Sigmoid colon (tissue), 6 donors: ENCODE measurements at regions not wholly inside any gene's neighbourhood (a gene's known extent, or its start where the extent isn't known, plus 50 kb on each side); places are given as distances from the start of the nearest gene placed in this dataset.

ENCODE experiments used
- DNase-seq: peaks from one replicate; pipeline ENCODE4 v3.0.0-alpha.2; 2019
- H3K27ac ChIP-seq, 4 donors: fragments of 200-600 bp; sonication (generic); one replicate each; pipeline ENCODE4 v1.5.1; 2016 to 2019; ENCODE audit warnings: mild to moderate bottlenecking in 1 of 4
- H3K27me3 ChIP-seq, 3 donors: fragments of 200-600 bp; sonication (generic); one replicate each; pipeline ENCODE4 v1.5.1; 2019; ENCODE audit warnings: mild to moderate bottlenecking in 1 of 3
- H3K36me3 ChIP-seq, 4 donors: fragments of 200-600 bp; sonication (generic); one replicate each; pipeline ENCODE4 v1.5.1; 2016 to 2019
- H3K4me1 ChIP-seq, 4 donors: fragments of 200-600 bp; sonication (generic); one replicate each; pipeline ENCODE4 v1.5.1; 2017 to 2019
- H3K4me3 ChIP-seq, 4 donors: fragments of 200-600 bp; sonication (generic); one replicate each; pipeline ENCODE4 v1.5.1; 2017 to 2019; ENCODE audit warnings: mild to moderate bottlenecking in 2 of 4, moderate library complexity in 1 of 4
- H3K9me3 ChIP-seq, 4 donors: fragments of 200-600 bp in 3 of 4; sonication (generic) in 3 of 4; one replicate each; pipeline versions ENCODE4 v1.5.1 to v1.6.1; 2013 to 2019
- CTCF ChIP-seq, 4 experiments: fragments of 450-650 bp in 3 of 4; fragments of 200-600 bp in 1 of 4; IDR thresholded peaks; one replicate each; pipeline ENCODE4 v1.5.1; 2016 to 2019; ENCODE audit warnings: antibody characterized with exemption in 4 of 4, mild to moderate bottlenecking in 3 of 4, moderate library complexity in 2 of 4
- EP300 ChIP-seq, 4 donors: sonication (generic); formaldehyde crosslinking; IDR thresholded peaks; one replicate each; pipeline ENCODE4 v1.6.1; 2017; ENCODE audit warnings: antibody characterized with exemption in 4 of 4
- POLR2A ChIP-seq, 2 donors: fragments of 450-650 bp; IDR thresholded peaks; one replicate each; pipeline ENCODE4 v1.6.1; 2016; ENCODE audit warnings: antibody characterized with exemption in 2 of 2, mild to moderate bottlenecking in 2 of 2, moderate library complexity in 2 of 2
- POLR2AphosphoS5 ChIP-seq, 4 donors: sonication (generic); formaldehyde crosslinking; IDR thresholded peaks; one replicate each; pipeline ENCODE4 v1.6.1; 2017; ENCODE audit warnings: antibody characterized with exemption in 4 of 4
- WGBS, 2 donors: extraction: QIAGEN DNeasy Blood & Tissue Kit; methylation state at CpG; one replicate each; pipeline ENCODE4 v1.1.7; 2013; 5-methylcytosine and 5-hydroxymethylcytosine counted together
- intact Hi-C: fragments of 100-400 bp; cut with DNase I; formaldehyde crosslinking; loops from one replicate; pipeline ENCODE4 v1.15.1; 2023
- donor health status: healthy with polysubstance abuse.
- donor health status: healthy.

- DNase-seq: no peak
- Histone ChIP-seq H3K27me3 (no peaks in the 10 kb centered on the region), H3K4me1 (peaks cover 0 to 4% (median 0%) of the 10 kb centered on the region in 4 donors), H3K9me3 (no peaks in the 10 kb centered on the region), H3K4me3 (no peak overlapping the region), H3K36me3 (no peaks in the 10 kb centered on the region), H3K27ac (no peak overlapping the region)
- WGBS, 2 donors: 96 to 97% methylated on average over 2 of the region's 2 CpGs
- intact Hi-C loops: no loop called here
- TF ChIP-seq POLR2A (IDR thresholded peaks at IDR 0.05): no peak
- no peak for TF ChIP-seq EP300 (IDR thresholded peaks at IDR 0.05)
Measured at GRCh38 chr18:24795129-24795528, 334.7 kb downstream of the HRH4 start.

- TF ChIP-seq CTCF (IDR thresholded peaks at IDR 0.05): no peak
- no peak for TF ChIP-seq EP300 (IDR thresholded peaks at IDR 0.05)
- no peak for TF ChIP-seq POLR2AphosphoS5 (IDR thresholded peaks at IDR 0.05)
- TF ChIP-seq POLR2A (IDR thresholded peaks at IDR 0.05): no peak
- no peak for DNase-seq
- WGBS, 2 donors: 91 to 97% methylated on average over 3 of the region's 3 CpGs
- Histone ChIP-seq H3K4me1 (no peaks in the 10 kb centered on the region), H3K9me3 (no peaks in the 10 kb centered on the region), H3K4me3 (no peak overlapping the region), H3K27me3 (no peaks in the 10 kb centered on the region), H3K27ac (no peak overlapping the region), H3K36me3 (no peaks in the 10 kb centered on the region)
- intact Hi-C loops: no loop called here
Measured at GRCh38 chr18:24797981-24798380, 337.5 kb downstream of the HRH4 start.

- Histone ChIP-seq H3K4me3 (no peak overlapping the region), H3K9me3 (no peaks in the 10 kb centered on the region), H3K27me3 (no peaks in the 10 kb centered on the region), H3K36me3 (no peaks in the 10 kb centered on the region), H3K4me1 (no peaks in the 10 kb centered on the region), H3K27ac (no peak overlapping the region)
- no peak for TF ChIP-seq POLR2AphosphoS5 (IDR thresholded peaks at IDR 0.05)
- no peak for TF ChIP-seq CTCF (IDR thresholded peaks at IDR 0.05)
- TF ChIP-seq EP300 (IDR thresholded peaks at IDR 0.05): no peak
- no peak for TF ChIP-seq POLR2A (IDR thresholded peaks at IDR 0.05)
- 66 to 68% methylated on average over 1 of the region's 1 CpG for WGBS, 2 donors
- intact Hi-C loops: no loop called here
- no peak for DNase-seq
Measured at GRCh38 chr18:24799176-24799575, 338.7 kb downstream of the HRH4 start.

GRCh38 chr18:24799720-24800119 lies 339.3 kb downstream of the HRH4 start:
- H3K9me3 ChIP-seq: no peaks in the 10 kb centered on the region
- TF ChIP-seq POLR2A (IDR thresholded peaks at IDR 0.05) (no peak), POLR2AphosphoS5 (IDR thresholded peaks at IDR 0.05) (no peak), CTCF (IDR thresholded peaks at IDR 0.05) (no peak), EP300 (IDR thresholded peaks at IDR 0.05) (no peak)
- no peak overlapping the region for H3K4me3 ChIP-seq
- 24 to 45% methylated on average over 4 of the region's 4 CpGs for WGBS, 2 donors
- intact Hi-C loops: no loop called here
- H3K27ac ChIP-seq: no peak overlapping the region
- no peaks in the 10 kb centered on the region for H3K36me3 ChIP-seq
- no peaks in the 10 kb centered on the region for H3K27me3 ChIP-seq
- H3K4me1 ChIP-seq: no peaks in the 10 kb centered on the region
- DNase-seq: no peak

GRCh38 chr18:24801001-24801400 lies 340.6 kb downstream of the HRH4 start:
- Histone ChIP-seq H3K4me1 (no peaks in the 10 kb centered on the region), H3K27ac (no peak overlapping the region), H3K27me3 (no peaks in the 10 kb centered on the region), H3K9me3 (no peaks in the 10 kb centered on the region), H3K4me3 (no peak overlapping the region), H3K36me3 (no peaks in the 10 kb centered on the region)
- no peak for DNase-seq
- TF ChIP-seq CTCF (IDR thresholded peaks at IDR 0.05): no peak
- intact Hi-C loops: no loop called here
- WGBS, 2 donors: 59 to 93% methylated on average over 1 of the region's 1 CpG
